SK-N-SH (cell line): ENCODE measurements at regions not wholly inside any gene's neighbourhood (a gene's known extent, or its start where the extent isn't known, plus 50 kb on each side); places are given as distances from the start of the nearest gene placed in this dataset.

Source experiments
- CTCF ChIP-seq: fragments of 200-600 bp; sonication (generic); IDR thresholded peaks from 2 replicates; pipeline ENCODE4 v1.6.1; 2017; ENCODE audit warnings: antibody characterized with exemption, mild to moderate bottlenecking, moderate library complexity
- ELF1 ChIP-seq: IDR thresholded peaks from 2 replicates; pipeline ENCODE4 v1.4.0; 2012
- EP300 ChIP-seq, 2 experiments: IDR thresholded peaks; 2 replicates each; pipeline versions ENCODE4 v1.4.0 to v1.6.1; 2012; ENCODE audit warnings: borderline replicate concordance in 1 of 2, low read depth in 1 of 2, low read length in 1 of 2
- EZH2phosphoT487 ChIP-seq: fragments of 200-600 bp; sonication (generic); IDR thresholded peaks from 2 replicates; pipeline ENCODE4 v1.6.1; 2017; ENCODE audit warnings: low read depth, mixed run types, mild to moderate bottlenecking, antibody characterized with exemption, moderate library complexity, borderline replicate concordance
- FOXJ3 ChIP-seq: sonication (generic); formaldehyde crosslinking; IDR thresholded peaks from 2 replicates; pipeline ENCODE4 v1.5.1; 2020; ENCODE audit warnings: mild to moderate bottlenecking, missing genetic modification reagents
- MXI1 ChIP-seq: IDR thresholded peaks from 2 replicates; pipeline ENCODE4 v1.6.1; 2012; ENCODE audit warnings: mild to moderate bottlenecking, low read depth, low read length, improper control_type of control experiment
- POLR2AphosphoS5 ChIP-seq: IDR thresholded peaks from 2 replicates; pipeline ENCODE4 v1.6.1; 2012; ENCODE audit warnings: low read depth, low read length
- RAD21 ChIP-seq: IDR thresholded peaks from 2 replicates; pipeline ENCODE4 v1.6.1; 2012; ENCODE audit warnings: mild to moderate bottlenecking, low read length
- RCOR1 ChIP-seq: fragments of 150-350 bp; IDR thresholded peaks from 2 replicates; pipeline ENCODE4 v1.6.1; 2017; ENCODE audit warnings: antibody characterized with exemption, low read length
- TCF12 ChIP-seq: IDR thresholded peaks from 2 replicates; pipeline ENCODE4 v1.4.0; 2012
- YY1 ChIP-seq: IDR thresholded peaks from 2 replicates; pipeline ENCODE4 v1.4.0; 2012; ENCODE audit warnings: low read depth, mild to moderate bottlenecking
- TF ChIP-seq, protein P1 (sequence below): IDR thresholded peaks from 2 replicates; pipeline ENCODE4 v1.6.1; 2012; ENCODE audit warnings: mild to moderate bottlenecking, low read depth, low read length, moderate library complexity

DNA sequence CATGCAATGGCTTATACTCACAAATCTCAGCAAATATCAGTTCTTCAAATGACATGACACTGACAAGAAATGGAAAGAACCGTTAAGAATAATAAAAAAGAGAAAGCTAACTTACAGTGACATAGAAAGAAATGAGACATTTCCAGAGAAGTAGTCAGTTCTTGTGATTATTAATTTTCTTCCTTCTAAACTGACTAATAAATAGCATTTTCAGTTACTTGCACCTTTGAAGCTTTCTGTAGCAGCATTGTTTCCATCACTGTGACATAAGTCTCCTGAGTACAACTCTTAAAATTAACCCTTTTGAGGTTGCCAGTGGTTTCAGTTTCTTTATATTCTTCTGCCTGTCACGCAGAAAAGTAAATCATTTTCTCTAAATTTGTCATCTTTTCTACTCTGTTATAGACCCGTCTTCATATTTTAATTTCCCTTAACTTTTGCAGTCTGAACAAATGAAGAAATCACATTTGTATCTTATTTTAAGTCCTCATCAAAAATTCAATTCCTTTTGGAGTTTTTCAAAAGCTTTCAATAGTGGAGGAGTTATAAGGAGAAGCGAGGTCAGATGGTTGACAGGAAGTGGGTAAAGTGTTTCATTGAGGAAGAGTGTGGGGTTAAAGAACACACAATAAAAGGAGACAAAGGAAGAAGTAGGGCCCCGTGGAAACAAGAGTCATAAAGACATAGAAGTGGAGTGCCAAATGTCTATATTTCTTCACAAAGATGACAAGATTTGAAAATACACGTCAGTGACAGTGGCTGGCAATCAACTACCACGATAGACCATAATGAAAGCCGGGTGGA, 57.9 kb upstream of the S1PR1 start:
- TF ChIP-seq CTCF (no peak), EP300 (IDR thresholded peaks at IDR 0.05; ENCODE audit: borderline replicate concordance in 1 of 2, low read depth in 1 of 2, low read length in 1 of 2) (no peak), FOXJ3 (CRISPR knock-in tag) (no peak), ELF1 (no peak), POLR2AphosphoS5 (no peak), MXI1 (no peak), YY1 (no peak), RCOR1 (no peak), RAD21 (no peak), EZH2phosphoT487 (no peak), TCF12 (no peak)
- TF ChIP-seq, protein P1, sequence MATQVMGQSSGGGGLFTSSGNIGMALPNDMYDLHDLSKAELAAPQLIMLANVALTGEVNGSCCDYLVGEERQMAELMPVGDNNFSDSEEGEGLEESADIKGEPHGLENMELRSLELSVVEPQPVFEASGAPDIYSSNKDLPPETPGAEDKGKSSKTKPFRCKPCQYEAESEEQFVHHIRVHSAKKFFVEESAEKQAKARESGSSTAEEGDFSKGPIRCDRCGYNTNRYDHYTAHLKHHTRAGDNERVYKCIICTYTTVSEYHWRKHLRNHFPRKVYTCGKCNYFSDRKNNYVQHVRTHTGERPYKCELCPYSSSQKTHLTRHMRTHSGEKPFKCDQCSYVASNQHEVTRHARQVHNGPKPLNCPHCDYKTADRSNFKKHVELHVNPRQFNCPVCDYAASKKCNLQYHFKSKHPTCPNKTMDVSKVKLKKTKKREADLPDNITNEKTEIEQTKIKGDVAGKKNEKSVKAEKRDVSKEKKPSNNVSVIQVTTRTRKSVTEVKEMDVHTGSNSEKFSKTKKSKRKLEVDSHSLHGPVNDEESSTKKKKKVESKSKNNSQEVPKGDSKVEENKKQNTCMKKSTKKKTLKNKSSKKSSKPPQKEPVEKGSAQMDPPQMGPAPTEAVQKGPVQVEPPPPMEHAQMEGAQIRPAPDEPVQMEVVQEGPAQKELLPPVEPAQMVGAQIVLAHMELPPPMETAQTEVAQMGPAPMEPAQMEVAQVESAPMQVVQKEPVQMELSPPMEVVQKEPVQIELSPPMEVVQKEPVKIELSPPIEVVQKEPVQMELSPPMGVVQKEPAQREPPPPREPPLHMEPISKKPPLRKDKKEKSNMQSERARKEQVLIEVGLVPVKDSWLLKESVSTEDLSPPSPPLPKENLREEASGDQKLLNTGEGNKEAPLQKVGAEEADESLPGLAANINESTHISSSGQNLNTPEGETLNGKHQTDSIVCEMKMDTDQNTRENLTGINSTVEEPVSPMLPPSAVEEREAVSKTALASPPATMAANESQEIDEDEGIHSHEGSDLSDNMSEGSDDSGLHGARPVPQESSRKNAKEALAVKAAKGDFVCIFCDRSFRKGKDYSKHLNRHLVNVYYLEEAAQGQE = no peak
